Kidney (tissue), 13 donors: ENCODE measurements at regions not wholly inside any gene's neighbourhood (a gene's known extent, or its start where the extent isn't known, plus 50 kb on each side); places are given as distances from the start of the nearest gene placed in this dataset.
A peak's percentile ranks its signal among the peaks of the same experiment; 100 is the strongest.

Experiments used
- DNase-seq, 5 donors: peaks; one replicate each; pipeline ENCODE4 v3.0.0-alpha.2; 2013 to 2020
- FAIRE-seq: peaks from 2 replicates; lab custom pipeline; 2012; peaks lifted over from hg19 to GRCh38; lab: Jason Lieb, UNC
- H3K27ac ChIP-seq, 2 donors: one replicate each; pipeline ENCODE4 v1.7.0; 2013; ENCODE audit warnings: low read depth in 2 of 2, low read length in 2 of 2, inconsistent platforms in 1 of 2
- H3K27me3 ChIP-seq: one replicate; pipeline ENCODE4 v1.7.1; 2013; ENCODE audit warnings: low read length, inconsistent platforms; ENCODE audit not compliant: control insufficient read depth, insufficient read depth
- H3K36me3 ChIP-seq, 3 donors: one replicate each; pipeline versions ENCODE4 v1.7.0 to v1.7.1; 2013; ENCODE audit warnings: low read length in 3 of 3, control low read depth in 1 of 3, inconsistent platforms in 1 of 3; ENCODE audit not compliant: insufficient read depth in 3 of 3, control insufficient read depth in 2 of 3
- H3K4me1 ChIP-seq, 3 donors: one replicate each; pipeline versions ENCODE4 v1.7.0 to v1.7.1; 2013; ENCODE audit warnings: low read length in 3 of 3, inconsistent platforms in 1 of 3, low read depth in 1 of 3; ENCODE audit not compliant: control insufficient read depth in 2 of 3, insufficient read depth in 2 of 3
- H3K4me3 ChIP-seq, 3 donors: one replicate each; pipeline versions ENCODE4 v1.7.0 to v1.8.1; 2013; ENCODE audit warnings: low read length in 3 of 3, control low read depth in 1 of 3, inconsistent platforms in 1 of 3
- H3K9ac ChIP-seq, 3 donors: one replicate each; pipeline versions ENCODE4 v1.7.0 to v1.7.1; 2013; ENCODE audit warnings: low read length in 3 of 3, control low read depth in 1 of 3, inconsistent platforms in 1 of 3
- H3K9me3 ChIP-seq, 3 donors: one replicate each; pipeline versions ENCODE4 v1.7.0 to v1.7.1; 2013; ENCODE audit warnings: low read length in 3 of 3, control low read depth in 1 of 3, inconsistent platforms in 1 of 3; ENCODE audit not compliant: control insufficient read depth in 2 of 3, insufficient read depth in 1 of 3
- CTCF ChIP-seq: IDR thresholded peaks from 3 replicates; pipeline ENCODE4 v1.5.1; 2012; ENCODE audit warnings: mild to moderate bottlenecking, moderate library complexity, borderline replicate concordance; ENCODE audit not compliant: insufficient read depth; ENCODE audit errors: extremely low read depth
- intact Hi-C: fragments of 100-400 bp; cut with DNase I; formaldehyde crosslinking; loops from one replicate; pipeline ENCODE4 v1.11.1; 2022
- donor health status: control.
- donor health status: control.
- donor health status: control.
- donor health status: control.
- donor health status: control.
- donor health status: DM: yes; HTN: yes; CAD: no.
- donor health status: Normal renal cell carcinoma (clear cell type).

GRCh38 chr2:106274668-106275067, 80.6 kb upstream of the UXS1 start:
- H3K9me3 ChIP-seq, result no peaks in the 10 kb centered on the region
- intact Hi-C loops, result no loop called here
- H3K9ac ChIP-seq, result no peak overlapping the region
- FAIRE-seq (no peak), DNase-seq (no peak)
- H3K36me3 ChIP-seq, result no peaks in the 10 kb centered on the region
- no peaks in the 10 kb centered on the region for H3K27me3 ChIP-seq
- H3K4me1 ChIP-seq, result peaks cover 0 to 7% (median 0%) of the 10 kb centered on the region in 3 donors
- TF ChIP-seq CTCF, result no peak
- H3K4me3 ChIP-seq, result no peak overlapping the region
- H3K27ac ChIP-seq, result no peak overlapping the region

GRCh38 chr2:106272216-106272807, 78.2 kb upstream of the UXS1 start:
- FAIRE-seq, result no peak

GRCh38 chr2:106270471-106270891, 76.4 kb upstream of the UXS1 start:
- intact Hi-C loops, result no loop called here
- no peaks in the 10 kb centered on the region for H3K9me3 ChIP-seq
- no peaks in the 10 kb centered on the region for H3K27me3 ChIP-seq
- H3K27ac ChIP-seq, result no peak overlapping the region
- peak overlapping the region in 2 of 3 donors; percentile 41 to 72 for H3K4me3 ChIP-seq
- H3K36me3 ChIP-seq, result no peaks in the 10 kb centered on the region
- no peak for FAIRE-seq
- no peak for TF ChIP-seq CTCF
- peak overlapping the region in 1 of 3 donors; percentile 61 for H3K9ac ChIP-seq
- peaks cover 0 to 4% (median 0%) of the 10 kb centered on the region in 3 donors for H3K4me1 ChIP-seq
- no peak for DNase-seq

More at GRCh38 chr2:106272216-106272807, 78.2 kb upstream of the UXS1 start:
- H3K4me3 ChIP-seq, result no peak overlapping the region
- peak in 1 of 5 donors; percentile 45 for DNase-seq
- no peak overlapping the region for H3K27ac ChIP-seq
- no peaks in the 10 kb centered on the region for H3K27me3 ChIP-seq
- peaks cover 0 to 4% (median 0%) of the 10 kb centered on the region in 3 donors for H3K4me1 ChIP-seq
- no peaks in the 10 kb centered on the region for H3K9me3 ChIP-seq
- intact Hi-C loops, result no loop called here
- H3K9ac ChIP-seq, result no peak overlapping the region
- TF ChIP-seq CTCF, result no peak
- no peaks in the 10 kb centered on the region for H3K36me3 ChIP-seq
